ENCODE measurements at regions not wholly inside any gene's neighbourhood (a gene's known extent, or its start where the extent isn't known, plus 50 kb on each side); places are given as distances from the start of the nearest gene placed in this dataset.

DNA sequence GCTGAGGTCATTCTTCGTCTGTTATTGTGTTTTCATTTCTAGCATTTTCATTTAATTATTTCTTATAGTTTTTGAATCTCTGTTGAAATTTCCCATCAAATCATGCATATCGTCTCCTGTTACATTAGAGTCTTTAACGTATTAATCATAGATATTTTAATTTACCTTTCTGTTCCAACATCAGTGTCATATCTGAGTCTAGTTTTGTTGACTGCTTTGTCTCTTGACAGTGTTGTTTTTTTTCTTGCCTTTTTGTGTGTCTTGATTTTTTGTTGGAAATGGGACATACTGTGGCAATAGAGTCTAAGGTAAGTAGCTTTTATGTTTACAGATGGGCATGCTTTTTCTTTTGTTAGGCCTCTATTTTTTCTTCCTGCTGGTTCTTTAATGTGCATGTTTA is 286.8 kb upstream of the THRB start:
- no peak overlapping the region for H3K4me3 ChIP-seq (ENCODE audit: low read depth, low read length)
- DNase-seq (ENCODE audit: low read depth), result no peak
- TF ChIP-seq, protein P1, sequence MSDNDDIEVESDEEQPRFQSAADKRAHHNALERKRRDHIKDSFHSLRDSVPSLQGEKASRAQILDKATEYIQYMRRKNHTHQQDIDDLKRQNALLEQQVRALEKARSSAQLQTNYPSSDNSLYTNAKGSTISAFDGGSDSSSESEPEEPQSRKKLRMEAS (IDR thresholded peaks at IDR 0.05; ENCODE audit: low read depth, low read length), result no peak
- TF ChIP-seq, protein P2, sequence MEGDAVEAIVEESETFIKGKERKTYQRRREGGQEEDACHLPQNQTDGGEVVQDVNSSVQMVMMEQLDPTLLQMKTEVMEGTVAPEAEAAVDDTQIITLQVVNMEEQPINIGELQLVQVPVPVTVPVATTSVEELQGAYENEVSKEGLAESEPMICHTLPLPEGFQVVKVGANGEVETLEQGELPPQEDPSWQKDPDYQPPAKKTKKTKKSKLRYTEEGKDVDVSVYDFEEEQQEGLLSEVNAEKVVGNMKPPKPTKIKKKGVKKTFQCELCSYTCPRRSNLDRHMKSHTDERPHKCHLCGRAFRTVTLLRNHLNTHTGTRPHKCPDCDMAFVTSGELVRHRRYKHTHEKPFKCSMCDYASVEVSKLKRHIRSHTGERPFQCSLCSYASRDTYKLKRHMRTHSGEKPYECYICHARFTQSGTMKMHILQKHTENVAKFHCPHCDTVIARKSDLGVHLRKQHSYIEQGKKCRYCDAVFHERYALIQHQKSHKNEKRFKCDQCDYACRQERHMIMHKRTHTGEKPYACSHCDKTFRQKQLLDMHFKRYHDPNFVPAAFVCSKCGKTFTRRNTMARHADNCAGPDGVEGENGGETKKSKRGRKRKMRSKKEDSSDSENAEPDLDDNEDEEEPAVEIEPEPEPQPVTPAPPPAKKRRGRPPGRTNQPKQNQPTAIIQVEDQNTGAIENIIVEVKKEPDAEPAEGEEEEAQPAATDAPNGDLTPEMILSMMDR (IDR thresholded peaks at IDR 0.05; ENCODE audit: low read depth, low read length), result no peak
- TF ChIP-seq POLR2A (IDR thresholded peaks at IDR 0.05; ENCODE audit: extremely low read depth, insufficient read length), result no peak
- TF ChIP-seq MYC (IDR thresholded peaks at IDR 0.05; ENCODE audit: low read depth, low read length), result no peak

DNA sequence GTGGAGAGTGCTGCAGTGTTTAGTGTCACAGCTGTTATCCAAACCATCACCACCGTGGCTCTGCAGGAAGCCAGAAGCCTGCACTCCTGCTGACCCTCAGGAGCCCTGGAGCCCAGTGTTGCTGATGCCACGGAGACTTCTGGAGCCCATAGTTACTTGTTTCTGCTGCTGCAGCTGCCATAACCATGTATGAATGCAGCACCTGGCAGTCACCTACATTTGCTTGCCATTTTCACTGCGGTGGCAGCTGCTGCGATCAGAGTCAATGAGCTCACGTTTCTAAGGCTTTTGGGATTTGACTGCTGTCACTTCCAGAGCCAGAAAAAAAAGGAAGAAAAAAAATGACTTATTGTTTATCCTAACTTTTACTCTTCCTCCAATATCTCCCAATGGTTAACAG is 299.2 kb upstream of the THRB start:
- TF ChIP-seq, protein P2 (IDR thresholded peaks at IDR 0.05; ENCODE audit: low read depth, low read length), result no peak
- TF ChIP-seq POLR2A (IDR thresholded peaks at IDR 0.05; ENCODE audit: extremely low read depth, insufficient read length) (no peak), MYC (IDR thresholded peaks at IDR 0.05; ENCODE audit: low read depth, low read length) (no peak)
- TF ChIP-seq, protein P1 (IDR thresholded peaks at IDR 0.05; ENCODE audit: low read depth, low read length), result no peak
- no peak for DNase-seq (ENCODE audit: low read depth)
- no peak overlapping the region for H3K4me3 ChIP-seq (ENCODE audit: low read depth, low read length)

DNA sequence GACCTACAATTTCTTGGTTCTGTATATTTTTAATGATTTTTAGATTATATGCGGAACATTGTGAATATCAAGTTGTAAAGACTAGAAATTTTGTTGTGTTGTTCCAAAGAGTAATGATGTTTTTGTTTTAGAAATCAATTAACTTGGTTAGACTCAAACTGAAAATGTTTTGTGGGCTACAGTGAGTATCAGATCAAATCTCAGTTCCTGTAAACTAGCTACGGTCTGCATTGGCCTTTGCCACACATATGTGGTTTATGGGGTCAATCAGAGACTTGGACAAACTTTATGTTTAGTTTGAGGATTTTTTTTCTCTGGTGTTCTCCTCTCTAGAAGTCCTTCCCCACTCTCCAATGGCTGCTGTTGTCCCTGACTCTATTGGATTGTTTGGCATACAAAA is 308.0 kb upstream of the THRB start:
- DNase-seq (ENCODE audit: low read depth), result no peak
- H3K4me3 ChIP-seq (ENCODE audit: low read depth, low read length), result no peak overlapping the region
- TF ChIP-seq MYC (IDR thresholded peaks at IDR 0.05; ENCODE audit: low read depth, low read length) (no peak), POLR2A (IDR thresholded peaks at IDR 0.05; ENCODE audit: extremely low read depth, insufficient read length) (no peak)

DNA sequence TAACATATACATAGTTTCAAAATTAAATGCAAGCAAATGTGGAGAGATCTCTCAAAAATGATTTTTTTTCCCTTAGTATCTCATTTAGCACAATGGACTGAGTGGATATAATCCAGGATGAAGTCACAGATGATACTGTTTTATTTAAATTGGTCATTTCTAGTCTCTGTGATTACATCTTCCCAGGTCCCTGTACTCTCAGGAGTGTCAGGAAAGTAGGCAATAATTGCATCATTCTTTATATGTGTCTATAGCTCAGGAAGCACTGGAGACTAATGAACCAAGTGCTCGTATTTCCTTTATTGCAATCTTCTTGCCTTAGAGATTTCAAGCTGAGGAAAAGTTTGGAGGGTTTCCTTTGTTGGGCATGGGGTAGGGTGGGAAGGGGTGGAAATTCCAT is 309.4 kb upstream of the THRB start:
- TF ChIP-seq, protein P1 (IDR thresholded peaks at IDR 0.05; ENCODE audit: low read depth, low read length), result no peak
- TF ChIP-seq POLR2A (IDR thresholded peaks at IDR 0.05; ENCODE audit: extremely low read depth, insufficient read length), result no peak
- TF ChIP-seq, protein P2 (IDR thresholded peaks at IDR 0.05; ENCODE audit: low read depth, low read length), result no peak
- TF ChIP-seq MYC (IDR thresholded peaks at IDR 0.05; ENCODE audit: low read depth, low read length), result no peak
- DNase-seq (ENCODE audit: low read depth), result no peak
- no peak overlapping the region for H3K4me3 ChIP-seq (ENCODE audit: low read depth, low read length)

DNA sequence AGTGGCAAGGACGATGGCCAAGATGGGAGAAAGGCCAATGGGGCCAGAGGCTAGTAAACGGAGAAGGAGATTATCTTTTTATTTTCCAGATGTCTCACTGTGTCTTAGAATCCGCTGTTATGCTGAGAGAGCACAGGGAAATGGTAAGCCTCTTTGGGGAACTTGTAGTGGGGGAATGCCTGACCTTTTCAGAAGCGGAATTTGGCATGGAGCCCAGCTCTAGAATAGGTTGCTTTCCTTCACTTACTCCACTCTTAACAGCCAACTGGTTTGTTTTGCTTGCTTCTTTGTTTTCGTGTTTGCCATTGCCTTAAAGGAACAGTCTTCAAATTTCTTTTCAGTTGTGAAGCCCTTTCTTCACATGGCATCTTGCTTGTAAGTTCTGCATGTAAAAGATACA is 316.2 kb upstream of the THRB start:
- DNase-seq (ENCODE audit: low read depth), result no peak
- no peak for TF ChIP-seq MYC (IDR thresholded peaks at IDR 0.05; ENCODE audit: low read depth, low read length)
- TF ChIP-seq, protein P1 (IDR thresholded peaks at IDR 0.05; ENCODE audit: low read depth, low read length), result no peak
- no peak for TF ChIP-seq POLR2A (IDR thresholded peaks at IDR 0.05; ENCODE audit: extremely low read depth, insufficient read length)
- TF ChIP-seq, protein P2 (IDR thresholded peaks at IDR 0.05; ENCODE audit: low read depth, low read length), result no peak
- no peak overlapping the region for H3K4me3 ChIP-seq (ENCODE audit: low read depth, low read length)

DNA sequence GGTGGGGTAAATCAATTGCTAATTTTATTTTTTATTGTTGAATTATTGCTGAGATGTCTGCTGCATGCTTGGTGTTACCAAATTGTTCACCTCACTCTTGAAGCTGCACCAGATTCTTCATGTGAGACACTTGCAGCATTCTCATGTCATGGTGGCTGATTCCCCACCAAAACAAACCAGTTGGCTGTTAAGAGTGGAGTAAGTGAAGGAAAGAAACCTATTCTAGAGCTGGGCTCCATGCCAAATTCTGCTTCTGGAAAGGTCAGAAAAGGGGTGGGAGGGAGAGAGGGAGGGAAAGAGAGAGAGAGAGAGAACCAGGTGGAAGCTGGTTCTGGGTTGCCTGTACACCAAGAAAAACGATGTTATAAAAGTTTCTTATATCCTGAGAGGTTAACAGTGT is 317.5 kb upstream of the THRB start:
- no peak overlapping the region for H3K4me3 ChIP-seq (ENCODE audit: low read depth, low read length)
- no peak for DNase-seq (ENCODE audit: low read depth)
- TF ChIP-seq POLR2A (IDR thresholded peaks at IDR 0.05; ENCODE audit: extremely low read depth, insufficient read length) (no peak), MYC (IDR thresholded peaks at IDR 0.05; ENCODE audit: low read depth, low read length) (no peak)
- TF ChIP-seq, protein P1 (IDR thresholded peaks at IDR 0.05; ENCODE audit: low read depth, low read length), result no peak
- TF ChIP-seq, protein P2 (IDR thresholded peaks at IDR 0.05; ENCODE audit: low read depth, low read length), result no peak

All from NB4 (cell line).